GM18867 (cell line): ENCODE measurements at regions not wholly inside any gene's neighbourhood (a gene's known extent, or its start where the extent isn't known, plus 50 kb on each side); places are given as distances from the start of the nearest gene placed in this dataset.

Source experiments
- ATAC-seq: cut with Tn5 transposase; IDR thresholded peaks from one replicate; pipeline ENCODE4 v1.9.1; 2021; ENCODE audit warnings: mild to moderate bottlenecking, moderate library complexity; ENCODE audit not compliant: unreplicated experiment

GRCh38 chr12:130098301-130099005 is 63.8 kb upstream of the FZD10 start:
- no peak for ATAC-seq

DNA sequence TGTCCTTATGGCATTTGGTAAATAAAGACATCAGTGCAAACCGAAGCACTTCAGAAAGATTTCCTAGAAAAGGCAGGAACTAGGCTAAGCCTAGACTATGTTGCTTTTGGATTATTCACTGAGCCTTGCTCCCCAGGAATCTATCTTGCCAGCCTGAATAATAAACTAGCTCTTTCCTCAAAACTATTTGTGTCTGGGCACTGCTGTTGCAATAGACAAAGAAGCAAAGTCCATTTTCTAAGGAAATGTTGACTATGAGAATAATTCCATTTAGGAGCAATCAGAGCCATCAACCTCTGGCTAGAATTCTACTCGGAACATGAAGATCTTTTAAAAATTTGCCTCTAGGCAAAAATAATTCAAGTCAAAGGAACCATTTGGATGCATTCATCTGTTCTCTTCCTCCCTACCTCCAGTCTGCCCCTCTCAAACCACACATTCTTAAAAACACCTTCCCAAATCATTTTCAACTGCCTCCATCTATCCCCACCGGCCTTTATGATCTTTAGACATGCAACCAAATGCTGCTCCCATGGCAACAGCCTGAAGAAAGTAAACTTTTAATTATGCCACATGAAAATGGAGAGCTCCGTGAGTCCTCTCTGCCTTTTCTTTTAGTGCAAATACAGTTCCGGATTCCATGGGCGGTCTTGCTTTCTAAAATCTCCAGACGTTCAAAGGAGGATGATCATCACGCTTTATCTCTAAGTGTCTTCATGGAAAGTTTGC is 61.5 kb upstream of the FZD10 start:
- ATAC-seq, result no peak

GRCh38 chr12:130101370-130101769 is 60.9 kb upstream of the FZD10 start:
- no peak for ATAC-seq

DNA sequence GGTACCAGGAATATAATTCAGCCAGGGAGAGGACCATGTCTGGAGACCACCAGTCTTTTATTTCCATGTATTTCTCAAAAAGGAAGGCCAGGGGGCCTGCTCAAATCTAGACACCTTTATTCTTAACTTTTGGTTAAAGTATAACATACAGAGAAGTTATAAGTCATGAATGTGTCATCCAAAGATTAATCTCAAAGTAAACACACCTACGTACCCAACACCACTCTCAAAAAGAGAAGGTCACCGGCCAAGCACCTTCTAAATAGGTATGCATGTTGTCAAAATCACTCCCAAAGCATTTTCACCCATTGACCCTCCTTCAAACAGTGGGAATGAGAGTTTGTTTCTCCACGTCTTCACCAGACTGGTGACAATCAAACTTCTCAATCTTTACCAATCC is 60.0 kb upstream of the FZD10 start:
- no peak for ATAC-seq

GRCh38 chr12:130104571-130105106 is 57.6 kb upstream of the FZD10 start:
- ATAC-seq, result no peak

- no peak for ATAC-seq
These were observed 53.0 kb upstream of the FZD10 start for GRCh38 chr12:130109062-130109945.

GRCh38 chr12:130110914-130111313 is 51.4 kb upstream of the FZD10 start:
- ATAC-seq, result no peak

DNA sequence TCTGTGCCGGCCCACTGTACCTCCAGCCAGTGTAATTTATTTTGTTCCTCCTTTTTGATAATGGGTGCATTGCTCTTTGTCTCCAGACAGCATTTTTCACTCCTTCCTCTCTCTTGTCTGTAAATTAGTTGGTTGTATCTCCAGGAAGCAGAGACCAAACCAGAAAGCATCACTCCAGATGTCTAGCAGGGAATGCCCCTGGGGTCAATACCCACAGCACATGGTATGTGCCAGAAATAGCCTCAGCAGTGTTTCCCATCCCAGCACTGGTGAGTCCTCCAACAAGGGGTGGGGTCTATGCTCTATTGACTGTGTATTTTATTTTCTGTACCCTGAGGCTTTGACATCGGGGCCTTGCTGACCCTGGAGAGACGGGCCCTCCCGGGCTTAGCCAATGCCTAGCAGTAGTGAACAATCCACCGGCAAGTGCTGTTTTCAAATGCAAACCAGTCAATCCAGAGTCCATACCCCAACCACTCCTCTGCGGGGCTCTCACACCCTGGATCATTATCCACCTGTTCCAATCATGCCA is 50.2 kb upstream of the FZD10 start:
- ATAC-seq, result no peak
